ENCODE measurements at regions not wholly inside any gene's neighbourhood (a gene's known extent, or its start where the extent isn't known, plus 50 kb on each side); places are given as distances from the start of the nearest gene placed in this dataset.

GRCh38 chr18:41370740-41371139, 584.3 kb upstream of the PIK3C3 start (continued):
- TF ChIP-seq ZNF114 (CRISPR knock-in tag; IDR thresholded peaks at IDR 0.05) (no peak), EZH2 (IDR thresholded peaks at IDR 0.05; ENCODE audit: low read depth, unreplicated experiment) (no peak), STAT1 (IDR thresholded peaks at IDR 0.05; ENCODE audit: unreplicated experiment) (no peak)

GRCh38 chr18:41357708-41358107, 597.3 kb upstream of the PIK3C3 start:
- TF ChIP-seq CTCF (conservative IDR thresholded peaks at IDR 0.05; ENCODE audit: low read depth in 2 of 2) (no peak), CREB1 (CRISPR knock-in tag; IDR thresholded peaks at IDR 0.05; ENCODE audit: low read depth) (no peak), ZNF331 (CRISPR knock-in tag; IDR thresholded peaks at IDR 0.05; ENCODE audit: low read depth) (no peak), POLR2AphosphoS5 (IDR thresholded peaks at IDR 0.05; ENCODE audit: low read depth) (no peak), EZH2phosphoT487 (IDR thresholded peaks at IDR 0.05; ENCODE audit: unreplicated experiment) (no peak), NANOG (IDR thresholded peaks at IDR 0.05; ENCODE audit: borderline replicate concordance) (no peak), ZNF462 (CRISPR knock-in tag; IDR thresholded peaks at IDR 0.05) (no peak), EZH2 (IDR thresholded peaks at IDR 0.05; ENCODE audit: low read depth, unreplicated experiment) (no peak)
- H3K27ac Mint-ChIP-seq = no peak overlapping the region

More at GRCh38 chr18:41357708-41358107, 597.3 kb upstream of the PIK3C3 start:
- no peak for DNase-seq (ENCODE audit: low spot score)
- ATAC-seq = no peak
- Histone ChIP-seq H2AFZ (no peak overlapping the region), H3K4me1 (ENCODE audit: insufficient read depth) (no peaks in the 10 kb centered on the region), H3K9me2 (ENCODE audit: insufficient read depth) (peaks cover 4% of the 10 kb centered on the region; the same call in 1 of the 2 replicates), H3K4me2 (no peak overlapping the region), H3F3A (replicated peaks; ENCODE audit: low read depth) (no peaks in the 10 kb centered on the region), H3K79me2 (replicated peaks; ENCODE audit: insufficient read depth) (no peaks in the 10 kb centered on the region), H4K20me1 (replicated peaks; ENCODE audit: insufficient read depth) (no peaks in the 10 kb centered on the region), H3K27ac (ENCODE audit: low read depth) (no peak overlapping the region), H3K27me3 (ENCODE audit: insufficient read depth) (no peaks in the 10 kb centered on the region), H3K4me3 (no peak overlapping the region), H3K36me3 (ENCODE audit: insufficient read depth) (no peaks in the 10 kb centered on the region)
- Mint-ChIP-seq H3K4me1 (peaks cover 17% of the 10 kb centered on the region; the same call in 2 of the 3 replicates), H3K9me3 (peaks cover 12% of the 10 kb centered on the region), H3K4me3 (no peak overlapping the region), H3K36me3 (ENCODE audit: low read depth) (peaks cover 10% of the 10 kb centered on the region; the same call in 2 of the 3 replicates), H3K27me3 (ENCODE audit: insufficient read depth, low read depth, poor library complexity) (no peaks in the 10 kb centered on the region)

Data from GM23338 (cell line).